ENCODE measurements at regions not wholly inside any gene's neighbourhood (a gene's known extent, or its start where the extent isn't known, plus 50 kb on each side); places are given as distances from the start of the nearest gene placed in this dataset.
A peak's percentile ranks its signal among the peaks of the same experiment; 100 is the strongest.

GRCh38 chr16:9311303-9311954, 220.0 kb downstream of the HAPSTR1 start:
- WGBS, 2 donors, result 22 to 30% methylated on average over 5 of the region's 5 CpGs
- Histone ChIP-seq H3K27me3 (ENCODE audit: control insufficient read depth in 3 of 3, insufficient read depth in 3 of 3, low read length in 2 of 3) (no peaks in the 10 kb centered on the region), H3K36me3 (ENCODE audit: control insufficient read depth in 4 of 4, insufficient read depth in 4 of 4, low read length in 4 of 4) (no peaks in the 10 kb centered on the region), H3K9ac (ENCODE audit: insufficient read depth in 1 of 2, low read length in 2 of 2) (no peak overlapping the region), H3K27ac (ENCODE audit: low read depth in 1 of 2, low read length in 1 of 2) (no peak overlapping the region), H3K9me3 (ENCODE audit: control insufficient read depth in 4 of 4, insufficient read depth in 3 of 4, low read length in 3 of 4) (peaks cover 0 to 13% (median 1%) of the 10 kb centered on the region in 4 donors), H3K4me3 (no peak overlapping the region), H3K4me1 (ENCODE audit: control insufficient read depth in 5 of 5, insufficient read depth in 5 of 5, low read length in 5 of 5) (peaks cover 0 to 8% (median 0%) of the 10 kb centered on the region in 5 donors)
- TF ChIP-seq CTCF (IDR thresholded peaks at IDR 0.05; ENCODE audit: control extremely low read depth, extremely low read depth), result no peak
- ATAC-seq (ENCODE audit: insufficient read depth, low FRiP score) (no peak), DNase-seq (peak in 2 of 3 donors; percentile 47 to 59)

GRCh38 chr16:9316008-9316407, 224.6 kb downstream of the HAPSTR1 start:
- DNase-seq (no peak), ATAC-seq (ENCODE audit: insufficient read depth, low FRiP score) (no peak)
- no peak for TF ChIP-seq CTCF (IDR thresholded peaks at IDR 0.05; ENCODE audit: control extremely low read depth, extremely low read depth)
- Histone ChIP-seq H3K4me3 (no peak overlapping the region), H3K9ac (ENCODE audit: insufficient read depth in 1 of 2, low read length in 2 of 2) (no peak overlapping the region), H3K4me1 (ENCODE audit: control insufficient read depth in 5 of 5, insufficient read depth in 5 of 5, low read length in 5 of 5) (no peaks in the 10 kb centered on the region), H3K9me3 (ENCODE audit: control insufficient read depth in 4 of 4, insufficient read depth in 3 of 4, low read length in 3 of 4) (peaks cover 0 to 13% (median 3%) of the 10 kb centered on the region in 4 donors), H3K36me3 (ENCODE audit: control insufficient read depth in 4 of 4, insufficient read depth in 4 of 4, low read length in 4 of 4) (no peaks in the 10 kb centered on the region), H3K27ac (ENCODE audit: low read depth in 1 of 2, low read length in 1 of 2) (no peak overlapping the region), H3K27me3 (ENCODE audit: control insufficient read depth in 3 of 3, insufficient read depth in 3 of 3, low read length in 2 of 3) (no peaks in the 10 kb centered on the region)

GRCh38 chr16:9316615-9317014, 225.2 kb downstream of the HAPSTR1 start:
- DNase-seq (peak; percentile 62 to 87 (median 72)), ATAC-seq (ENCODE audit: insufficient read depth, low FRiP score) (no peak)
- H3K9me3 ChIP-seq (ENCODE audit: control insufficient read depth in 4 of 4, insufficient read depth in 3 of 4, low read length in 3 of 4), result peaks cover 0 to 13% (median 3%) of the 10 kb centered on the region in 4 donors
- H3K27me3 ChIP-seq (ENCODE audit: control insufficient read depth in 3 of 3, insufficient read depth in 3 of 3, low read length in 2 of 3), result no peaks in the 10 kb centered on the region
- no peak overlapping the region for H3K27ac ChIP-seq (ENCODE audit: low read depth in 1 of 2, low read length in 1 of 2)
- H3K36me3 ChIP-seq (ENCODE audit: control insufficient read depth in 4 of 4, insufficient read depth in 4 of 4, low read length in 4 of 4), result no peaks in the 10 kb centered on the region
- H3K9ac ChIP-seq (ENCODE audit: insufficient read depth in 1 of 2, low read length in 2 of 2), result no peak overlapping the region
- 52 to 71% methylated on average over 2 of the region's 2 CpGs for WGBS, 2 donors
- no peaks in the 10 kb centered on the region for H3K4me1 ChIP-seq (ENCODE audit: control insufficient read depth in 5 of 5, insufficient read depth in 5 of 5, low read length in 5 of 5)
- H3K4me3 ChIP-seq, result no peak overlapping the region
- no peak for TF ChIP-seq CTCF (IDR thresholded peaks at IDR 0.05; ENCODE audit: control extremely low read depth, extremely low read depth)

- Histone ChIP-seq H3K4me3 (no peak overlapping the region), H3K9me3 (ENCODE audit: control insufficient read depth in 4 of 4, insufficient read depth in 3 of 4, low read length in 3 of 4) (peaks cover 0 to 5% (median under 1%) of the 10 kb centered on the region in 4 donors), H3K27ac (ENCODE audit: low read depth in 1 of 2, low read length in 1 of 2) (no peak overlapping the region), H3K9ac (ENCODE audit: insufficient read depth in 1 of 2, low read length in 2 of 2) (no peak overlapping the region), H3K27me3 (ENCODE audit: control insufficient read depth in 3 of 3, insufficient read depth in 3 of 3, low read length in 2 of 3) (no peaks in the 10 kb centered on the region), H3K36me3 (ENCODE audit: control insufficient read depth in 4 of 4, insufficient read depth in 4 of 4, low read length in 4 of 4) (no peaks in the 10 kb centered on the region), H3K4me1 (ENCODE audit: control insufficient read depth in 5 of 5, insufficient read depth in 5 of 5, low read length in 5 of 5) (peaks cover 0 to 9% (median 0%) of the 10 kb centered on the region in 5 donors)
- 67 to 77% methylated on average over 2 of the region's 2 CpGs for WGBS, 2 donors
- ATAC-seq (ENCODE audit: insufficient read depth, low FRiP score), result no peak
- no peak for TF ChIP-seq CTCF (IDR thresholded peaks at IDR 0.05; ENCODE audit: control extremely low read depth, extremely low read depth)
- DNase-seq, result no peak
Observed at GRCh38 chr16:9318764-9319163, 227.3 kb downstream of the HAPSTR1 start.
